Loucy (cell line): ENCODE measurements at regions not wholly inside any gene's neighbourhood (a gene's known extent, or its start where the extent isn't known, plus 50 kb on each side); places are given as distances from the start of the nearest gene placed in this dataset.

Experiments used
- H2AFZ ChIP-seq: fragments of 200-600 bp; sonication (generic); 2 replicates; pipeline ENCODE4 v1.6.0; 2016; ENCODE audit warnings: antibody characterized with exemption, mild to moderate bottlenecking, low read length, moderate library complexity
- H3F3A ChIP-seq: fragments of 200-600 bp; 2 replicates; pipeline ENCODE4 v1.6.0; 2016; ENCODE audit warnings: antibody characterized with exemption, low read depth, mild to moderate bottlenecking
- H3K27me3 ChIP-seq: fragments of 200-600 bp; sonication (generic); 2 replicates; pipeline ENCODE4 v1.6.1; 2014; ENCODE audit warnings: low read length, mild to moderate bottlenecking; ENCODE audit not compliant: insufficient read depth, poor library complexity, severe bottlenecking
- H3K36me3 ChIP-seq: fragments of 200-600 bp; sonication (generic); 2 replicates; pipeline ENCODE4 v1.6.1; 2016; ENCODE audit warnings: low read length; ENCODE audit not compliant: insufficient read depth
- H3K4me1 ChIP-seq: fragments of 200-600 bp; sonication (generic); 2 replicates; pipeline ENCODE4 v1.5.1; 2014; ENCODE audit warnings: low read length, mild to moderate bottlenecking; ENCODE audit not compliant: insufficient read depth, poor library complexity, severe bottlenecking
- H3K4me2 ChIP-seq: fragments of 200-600 bp; sonication (generic); 2 replicates; pipeline ENCODE4 v1.6.0; 2014; ENCODE audit warnings: antibody characterized with exemption, low read length, low read depth, mild to moderate bottlenecking; ENCODE audit not compliant: poor library complexity, severe bottlenecking
- H3K4me3 ChIP-seq: fragments of 200-600 bp; sonication (generic); 2 replicates; pipeline ENCODE4 v1.5.1; 2014; ENCODE audit warnings: low read length, mild to moderate bottlenecking, mixed read lengths; ENCODE audit not compliant: poor library complexity, severe bottlenecking
- H3K79me2 ChIP-seq: fragments of 200-600 bp; sonication (generic); 2 replicates; pipeline ENCODE4 v1.6.1; 2014; ENCODE audit warnings: low read length; ENCODE audit not compliant: insufficient read depth
- H3K9ac ChIP-seq: fragments of 200-600 bp; sonication (generic); 2 replicates; pipeline ENCODE4 v1.6.0; 2014; ENCODE audit warnings: mild to moderate bottlenecking, low read depth, low read length, moderate library complexity; ENCODE audit not compliant: poor library complexity, severe bottlenecking
- H3K9me2 ChIP-seq: fragments of 200-600 bp; sonication (generic); replicated peaks from 2 replicates; pipeline ENCODE4 v1.6.1; 2016; ENCODE audit warnings: low read depth, low read length, mixed read lengths
- H3K9me3 ChIP-seq: fragments of 200-600 bp; sonication (generic); 2 replicates; pipeline ENCODE4 v1.6.1; 2014; ENCODE audit warnings: mild to moderate bottlenecking, antibody characterized with exemption, low read length, low read depth; ENCODE audit not compliant: insufficient read depth
- H4K20me1 ChIP-seq: fragments of 200-600 bp; sonication (generic); 2 replicates; pipeline ENCODE4 v1.6.0; 2014; ENCODE audit warnings: antibody characterized with exemption, low read length, mild to moderate bottlenecking; ENCODE audit not compliant: insufficient read depth, poor library complexity, severe bottlenecking
- EZH2phosphoT487 ChIP-seq: fragments of 200-600 bp; IDR thresholded peaks from 2 replicates; pipeline ENCODE4 v1.6.1; 2018; ENCODE audit warnings: antibody characterized with exemption, mild to moderate bottlenecking, moderate library complexity, borderline replicate concordance
- TF ChIP-seq, protein P1 (sequence below): fragments of 200-600 bp; sonication (generic); conservative IDR thresholded peaks from 2 replicates; pipeline ENCODE4 v1.5.1; 2014; ENCODE audit warnings: mild to moderate bottlenecking, antibody characterized with exemption, low read length

DNA sequence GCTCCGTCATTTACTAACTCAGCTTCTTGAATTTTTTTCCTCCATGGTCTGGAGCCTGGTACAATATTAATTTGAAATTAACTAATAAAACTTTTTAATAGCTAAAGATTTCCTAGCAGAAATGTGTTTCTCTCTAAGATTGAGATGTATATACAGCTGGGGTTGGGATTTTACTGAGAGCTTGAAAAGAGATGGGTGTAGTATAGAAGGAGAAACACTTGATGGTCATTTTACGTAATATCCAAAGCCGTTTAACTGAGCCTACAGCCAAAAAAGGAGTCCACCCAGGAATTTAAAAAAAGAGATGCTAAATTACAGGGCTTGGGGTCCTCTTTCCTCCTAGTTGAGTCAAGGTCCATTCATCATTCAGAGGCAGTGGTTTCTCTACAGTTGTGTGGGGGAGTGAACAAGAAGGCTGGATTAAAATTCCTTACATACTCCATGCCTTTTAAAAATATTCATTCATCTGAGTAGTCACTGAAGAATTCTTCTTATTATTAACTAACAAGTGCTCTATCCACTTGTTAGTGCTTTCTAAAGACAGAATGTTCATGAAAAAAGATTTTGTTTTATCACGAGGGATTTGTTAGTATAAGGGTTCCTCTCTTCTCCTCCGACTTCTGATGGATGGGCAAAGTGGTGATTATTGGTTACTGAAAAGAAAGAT lies 255.3 kb upstream of the IL12A start:
- Histone ChIP-seq H4K20me1 (no peaks in the 10 kb centered on the region), H3K4me2 (no peak overlapping the region), H3K27me3 (no peaks in the 10 kb centered on the region), H3K79me2 (no peaks in the 10 kb centered on the region), H3K9ac (no peak overlapping the region), H3K9me2 (no peaks in the 10 kb centered on the region), H2AFZ (no peak overlapping the region), H3K4me1 (no peaks in the 10 kb centered on the region), H3K9me3 (no peaks in the 10 kb centered on the region), H3K4me3 (no peak overlapping the region), H3K36me3 (no peaks in the 10 kb centered on the region), H3F3A (no peaks in the 10 kb centered on the region)
- no peak for TF ChIP-seq EZH2phosphoT487
- TF ChIP-seq, protein P1, sequence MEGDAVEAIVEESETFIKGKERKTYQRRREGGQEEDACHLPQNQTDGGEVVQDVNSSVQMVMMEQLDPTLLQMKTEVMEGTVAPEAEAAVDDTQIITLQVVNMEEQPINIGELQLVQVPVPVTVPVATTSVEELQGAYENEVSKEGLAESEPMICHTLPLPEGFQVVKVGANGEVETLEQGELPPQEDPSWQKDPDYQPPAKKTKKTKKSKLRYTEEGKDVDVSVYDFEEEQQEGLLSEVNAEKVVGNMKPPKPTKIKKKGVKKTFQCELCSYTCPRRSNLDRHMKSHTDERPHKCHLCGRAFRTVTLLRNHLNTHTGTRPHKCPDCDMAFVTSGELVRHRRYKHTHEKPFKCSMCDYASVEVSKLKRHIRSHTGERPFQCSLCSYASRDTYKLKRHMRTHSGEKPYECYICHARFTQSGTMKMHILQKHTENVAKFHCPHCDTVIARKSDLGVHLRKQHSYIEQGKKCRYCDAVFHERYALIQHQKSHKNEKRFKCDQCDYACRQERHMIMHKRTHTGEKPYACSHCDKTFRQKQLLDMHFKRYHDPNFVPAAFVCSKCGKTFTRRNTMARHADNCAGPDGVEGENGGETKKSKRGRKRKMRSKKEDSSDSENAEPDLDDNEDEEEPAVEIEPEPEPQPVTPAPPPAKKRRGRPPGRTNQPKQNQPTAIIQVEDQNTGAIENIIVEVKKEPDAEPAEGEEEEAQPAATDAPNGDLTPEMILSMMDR = no peak

GRCh38 chr3:159734681-159735080 lies 254.0 kb upstream of the IL12A start:
- H4K20me1 ChIP-seq = no peaks in the 10 kb centered on the region
- no peaks in the 10 kb centered on the region for H3K79me2 ChIP-seq
- TF ChIP-seq, protein P1 = no peak
- TF ChIP-seq EZH2phosphoT487 = no peak
- H3K4me1 ChIP-seq = no peaks in the 10 kb centered on the region
- H3K36me3 ChIP-seq = no peaks in the 10 kb centered on the region
- no peaks in the 10 kb centered on the region for H3K9me3 ChIP-seq
- H3K4me3 ChIP-seq = no peak overlapping the region
- no peak overlapping the region for H3K4me2 ChIP-seq
- no peak overlapping the region for H2AFZ ChIP-seq
- no peaks in the 10 kb centered on the region for H3K9me2 ChIP-seq
- H3K9ac ChIP-seq = no peak overlapping the region
- H3F3A ChIP-seq = no peaks in the 10 kb centered on the region
- H3K27me3 ChIP-seq = no peaks in the 10 kb centered on the region

DNA sequence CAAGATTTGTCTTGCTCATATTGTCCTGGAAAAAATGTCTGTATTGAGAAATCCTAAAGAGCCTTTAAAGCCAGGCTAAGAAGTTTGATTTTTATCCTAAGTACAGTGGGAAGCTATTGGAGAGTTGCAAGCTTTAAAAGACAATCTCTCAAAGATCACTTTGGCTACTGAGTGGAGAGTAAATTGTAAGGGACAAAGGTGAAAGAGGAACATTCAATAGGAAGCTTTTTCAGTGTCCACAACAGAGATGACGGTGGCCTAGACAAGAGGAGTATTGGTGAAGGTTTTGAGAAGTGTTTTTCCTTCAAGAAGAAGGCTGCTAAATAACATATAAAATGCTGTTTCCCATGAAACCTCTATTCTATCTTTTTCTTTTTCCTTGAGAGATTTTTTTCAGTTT lies 249.5 kb upstream of the IL12A start:
- Histone ChIP-seq H3F3A (no peaks in the 10 kb centered on the region), H3K4me1 (no peaks in the 10 kb centered on the region), H4K20me1 (no peaks in the 10 kb centered on the region), H3K9ac (no peak overlapping the region), H3K4me3 (no peak overlapping the region), H3K27me3 (no peaks in the 10 kb centered on the region), H3K4me2 (no peak overlapping the region), H3K9me3 (no peaks in the 10 kb centered on the region), H3K9me2 (no peaks in the 10 kb centered on the region), H2AFZ (no peak overlapping the region), H3K36me3 (no peaks in the 10 kb centered on the region), H3K79me2 (no peaks in the 10 kb centered on the region)
- TF ChIP-seq, protein P1 = no peak
- TF ChIP-seq EZH2phosphoT487 = no peak
